ENCODE measurements at regions not wholly inside any gene's neighbourhood (a gene's known extent, or its start where the extent isn't known, plus 50 kb on each side); places are given as distances from the start of the nearest gene placed in this dataset.

- Histone ChIP-seq H3K4me1 (ENCODE audit: insufficient read depth, low read length, poor library complexity, severe bottlenecking) (no peaks in the 10 kb centered on the region), H3K4me3 (ENCODE audit: low read depth, low read length, poor library complexity, severe bottlenecking) (no peak overlapping the region), H3K27me3 (replicated peaks; ENCODE audit: insufficient read depth, low read depth, low read length, poor library complexity) (peaks cover 5% of the 10 kb centered on the region), H3K36me3 (ENCODE audit: insufficient read depth, low read length, poor library complexity, severe bottlenecking) (no peaks in the 10 kb centered on the region), H3K27ac (ENCODE audit: low read depth, low read length, poor library complexity, severe bottlenecking) (no peak overlapping the region), H3K9me3 (ENCODE audit: low read depth, low read length, poor library complexity, severe bottlenecking) (no peaks in the 10 kb centered on the region)
- DNase-seq (ENCODE audit: low spot score): no peak
- intact Hi-C loops (cut with micrococcal nuclease; ENCODE audit: unreplicated experiment): no loop called here
- ChIA-PET CTCF (no interaction called here), POLR2A (ENCODE audit: low non-redundant PET) (no interaction called here)
- no TSS peak for BruUV-seq (replicated peaks)
- no peak for TF ChIP-seq CTCF (conservative IDR thresholded peaks at IDR 0.05; ENCODE audit: low read depth, low read length)
- no peak for TF ChIP-seq EZH2 (IDR thresholded peaks at IDR 0.05; ENCODE audit: borderline replicate concordance, low read depth, low read length, poor library complexity, severe bottlenecking)
These were observed 395.3 kb upstream of the SULF2 start for GRCh38 chr20:48180618-48181017.

GRCh38 chr20:48180024-48180423 lies 394.7 kb upstream of the SULF2 start:
- POLR2A ChIA-PET (ENCODE audit: low non-redundant PET): no interaction called here
- no TSS peak for BruUV-seq (replicated peaks)
- no peak for DNase-seq (ENCODE audit: low spot score)

GRCh38 chr20:48178633-48179032 lies 393.4 kb upstream of the SULF2 start:
- Histone ChIP-seq H3K4me3 (ENCODE audit: low read depth, low read length, poor library complexity, severe bottlenecking) (no peak overlapping the region), H3K27me3 (replicated peaks; ENCODE audit: insufficient read depth, low read depth, low read length, poor library complexity) (peaks cover 9% of the 10 kb centered on the region), H3K4me1 (ENCODE audit: insufficient read depth, low read length, poor library complexity, severe bottlenecking) (no peaks in the 10 kb centered on the region), H3K9me3 (ENCODE audit: low read depth, low read length, poor library complexity, severe bottlenecking) (no peaks in the 10 kb centered on the region), H3K36me3 (ENCODE audit: insufficient read depth, low read length, poor library complexity, severe bottlenecking) (no peaks in the 10 kb centered on the region), H3K27ac (ENCODE audit: low read depth, low read length, poor library complexity, severe bottlenecking) (no peak overlapping the region)
- no peak for DNase-seq (ENCODE audit: low spot score)
- intact Hi-C loops (cut with micrococcal nuclease; ENCODE audit: unreplicated experiment): no loop called here
- CTCF ChIA-PET: no interaction called here
- POLR2A ChIA-PET (ENCODE audit: low non-redundant PET): no interaction called here
- TF ChIP-seq EZH2 (IDR thresholded peaks at IDR 0.05; ENCODE audit: borderline replicate concordance, low read depth, low read length, poor library complexity, severe bottlenecking): no peak
- BruUV-seq (replicated peaks): no TSS peak

More at GRCh38 chr20:48180024-48180423, 394.7 kb upstream of the SULF2 start:
- intact Hi-C loops (cut with micrococcal nuclease; ENCODE audit: unreplicated experiment): no loop called here
- Histone ChIP-seq H3K4me1 (ENCODE audit: insufficient read depth, low read length, poor library complexity, severe bottlenecking) (no peaks in the 10 kb centered on the region), H3K4me3 (ENCODE audit: low read depth, low read length, poor library complexity, severe bottlenecking) (no peak overlapping the region), H3K27me3 (replicated peaks; ENCODE audit: insufficient read depth, low read depth, low read length, poor library complexity) (peaks cover 6% of the 10 kb centered on the region), H3K27ac (ENCODE audit: low read depth, low read length, poor library complexity, severe bottlenecking) (no peak overlapping the region), H3K9me3 (ENCODE audit: low read depth, low read length, poor library complexity, severe bottlenecking) (no peaks in the 10 kb centered on the region), H3K36me3 (ENCODE audit: insufficient read depth, low read length, poor library complexity, severe bottlenecking) (no peaks in the 10 kb centered on the region)
- CTCF ChIA-PET: no interaction called here
- no peak for TF ChIP-seq EZH2 (IDR thresholded peaks at IDR 0.05; ENCODE audit: borderline replicate concordance, low read depth, low read length, poor library complexity, severe bottlenecking)
- TF ChIP-seq CTCF (conservative IDR thresholded peaks at IDR 0.05; ENCODE audit: low read depth, low read length): no peak

GRCh38 chr20:48177058-48177457 lies 391.8 kb upstream of the SULF2 start:
- CTCF ChIA-PET: no interaction called here
- Histone ChIP-seq H3K4me1 (ENCODE audit: insufficient read depth, low read length, poor library complexity, severe bottlenecking) (no peaks in the 10 kb centered on the region), H3K9me3 (ENCODE audit: low read depth, low read length, poor library complexity, severe bottlenecking) (no peaks in the 10 kb centered on the region), H3K27ac (ENCODE audit: low read depth, low read length, poor library complexity, severe bottlenecking) (no peak overlapping the region), H3K4me3 (ENCODE audit: low read depth, low read length, poor library complexity, severe bottlenecking) (no peak overlapping the region), H3K36me3 (ENCODE audit: insufficient read depth, low read length, poor library complexity, severe bottlenecking) (no peaks in the 10 kb centered on the region), H3K27me3 (replicated peaks; ENCODE audit: insufficient read depth, low read depth, low read length, poor library complexity) (peaks cover 18% of the 10 kb centered on the region)
- POLR2A ChIA-PET (ENCODE audit: low non-redundant PET): no interaction called here
- intact Hi-C loops (cut with micrococcal nuclease; ENCODE audit: unreplicated experiment): no loop called here
- BruUV-seq (replicated peaks): no TSS peak
- no peak for DNase-seq (ENCODE audit: low spot score)
- TF ChIP-seq EZH2 (IDR thresholded peaks at IDR 0.05; ENCODE audit: borderline replicate concordance, low read depth, low read length, poor library complexity, severe bottlenecking) (no peak), CTCF (conservative IDR thresholded peaks at IDR 0.05; ENCODE audit: low read depth, low read length) (no peak)

Measured in A673 (cell line).